ENCODE measurements at regions not wholly inside any gene's neighbourhood (a gene's known extent, or its start where the extent isn't known, plus 50 kb on each side); places are given as distances from the start of the nearest gene placed in this dataset.

DNA sequence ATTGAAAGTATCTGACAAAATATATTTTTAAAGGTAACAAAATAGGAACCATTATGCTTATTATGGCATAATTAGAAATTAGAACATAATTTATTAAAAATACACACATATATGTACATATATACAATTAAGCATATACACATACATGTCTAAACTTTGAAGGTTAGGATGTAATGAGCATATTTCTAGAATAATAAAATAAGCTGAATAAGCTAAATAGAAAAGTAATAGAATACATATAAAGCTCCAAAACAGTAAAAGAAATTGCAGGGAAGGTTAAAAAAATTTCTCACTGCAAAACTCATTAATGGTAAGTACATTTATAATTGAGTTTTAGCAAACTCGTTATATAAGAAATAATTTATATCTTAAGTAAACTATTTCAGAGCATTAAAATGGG lies 1561.5 kb upstream of the ZEB2 start:
- Histone ChIP-seq H3K4me1 (ENCODE audit: low read depth) (no peaks in the 10 kb centered on the region), H3K4me3 (no peak overlapping the region), H3K36me3 (ENCODE audit: low read depth) (no peaks in the 10 kb centered on the region), H3K9me3 (no peaks in the 10 kb centered on the region)
- intact Hi-C loops (cut with DNase I, micrococcal nuclease): no loop called here
- no peak for ATAC-seq
- TF ChIP-seq, protein P1, sequence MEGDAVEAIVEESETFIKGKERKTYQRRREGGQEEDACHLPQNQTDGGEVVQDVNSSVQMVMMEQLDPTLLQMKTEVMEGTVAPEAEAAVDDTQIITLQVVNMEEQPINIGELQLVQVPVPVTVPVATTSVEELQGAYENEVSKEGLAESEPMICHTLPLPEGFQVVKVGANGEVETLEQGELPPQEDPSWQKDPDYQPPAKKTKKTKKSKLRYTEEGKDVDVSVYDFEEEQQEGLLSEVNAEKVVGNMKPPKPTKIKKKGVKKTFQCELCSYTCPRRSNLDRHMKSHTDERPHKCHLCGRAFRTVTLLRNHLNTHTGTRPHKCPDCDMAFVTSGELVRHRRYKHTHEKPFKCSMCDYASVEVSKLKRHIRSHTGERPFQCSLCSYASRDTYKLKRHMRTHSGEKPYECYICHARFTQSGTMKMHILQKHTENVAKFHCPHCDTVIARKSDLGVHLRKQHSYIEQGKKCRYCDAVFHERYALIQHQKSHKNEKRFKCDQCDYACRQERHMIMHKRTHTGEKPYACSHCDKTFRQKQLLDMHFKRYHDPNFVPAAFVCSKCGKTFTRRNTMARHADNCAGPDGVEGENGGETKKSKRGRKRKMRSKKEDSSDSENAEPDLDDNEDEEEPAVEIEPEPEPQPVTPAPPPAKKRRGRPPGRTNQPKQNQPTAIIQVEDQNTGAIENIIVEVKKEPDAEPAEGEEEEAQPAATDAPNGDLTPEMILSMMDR (IDR thresholded peaks at IDR 0.05): no peak
- DNase-seq: no peak

DNA sequence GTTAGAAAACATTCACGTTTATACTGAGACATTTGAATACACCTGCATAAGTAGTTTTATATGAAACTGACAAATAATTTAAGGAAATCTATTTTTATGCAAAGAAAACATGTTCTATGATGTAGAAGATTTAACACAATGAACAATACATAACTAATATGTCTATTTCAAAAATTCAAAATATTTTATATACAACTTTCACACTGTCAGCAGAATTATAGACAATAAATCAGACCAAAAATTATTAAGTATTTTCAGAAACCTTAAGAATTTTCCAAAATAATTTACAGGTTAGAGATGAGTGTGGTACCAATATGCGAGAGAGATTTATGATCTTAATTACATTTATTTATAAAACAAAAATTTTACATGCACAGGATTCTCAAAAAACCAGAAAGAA lies 1561.0 kb upstream of the ZEB2 start:
- Histone ChIP-seq H3K36me3 (ENCODE audit: low read depth) (no peaks in the 10 kb centered on the region), H3K4me1 (ENCODE audit: low read depth) (no peaks in the 10 kb centered on the region), H3K9me3 (no peaks in the 10 kb centered on the region), H3K4me3 (no peak overlapping the region)
- TF ChIP-seq, protein P1 (IDR thresholded peaks at IDR 0.05): no peak
- ATAC-seq (no peak), DNase-seq (no peak)
- intact Hi-C loops (cut with DNase I, micrococcal nuclease): no loop called here

DNA sequence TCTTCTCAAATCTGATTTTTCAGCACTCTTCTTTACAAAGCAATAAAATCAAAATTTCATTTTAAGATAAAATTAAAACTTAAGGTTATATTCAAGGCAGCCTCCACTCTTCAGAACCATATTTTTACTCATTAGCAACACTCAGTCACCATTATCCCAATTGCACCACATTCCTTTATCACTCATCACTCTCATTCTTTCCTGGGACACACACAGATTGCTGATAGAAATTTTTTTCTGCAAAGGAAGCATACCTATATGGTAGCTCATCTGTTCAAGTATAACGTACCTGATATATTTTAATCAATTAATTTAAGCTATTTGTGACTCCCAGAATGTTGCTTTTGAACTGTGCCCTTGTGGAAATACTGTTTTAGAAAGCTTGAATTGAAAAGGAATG lies 1559.3 kb upstream of the ZEB2 start:
- Histone ChIP-seq H3K4me3 (no peak overlapping the region), H3K36me3 (ENCODE audit: low read depth) (no peaks in the 10 kb centered on the region), H3K4me1 (ENCODE audit: low read depth) (no peaks in the 10 kb centered on the region), H3K9me3 (no peaks in the 10 kb centered on the region)
- intact Hi-C loops (cut with DNase I, micrococcal nuclease): no loop called here
- ATAC-seq (no peak), DNase-seq (no peak)
- TF ChIP-seq, protein P1 (IDR thresholded peaks at IDR 0.05): no peak

GRCh38 chr2:146077156-146077555 lies 1557.2 kb upstream of the ZEB2 start:
- DNase-seq (no peak), ATAC-seq (no peak)
- no peaks in the 10 kb centered on the region for H3K4me1 ChIP-seq (ENCODE audit: low read depth)
- TF ChIP-seq, protein P1 (IDR thresholded peaks at IDR 0.05): no peak
- H3K9me3 ChIP-seq: no peaks in the 10 kb centered on the region
- no peaks in the 10 kb centered on the region for H3K36me3 ChIP-seq (ENCODE audit: low read depth)
- intact Hi-C loops (cut with DNase I, micrococcal nuclease): no loop called here
- no peak overlapping the region for H3K4me3 ChIP-seq

DNA sequence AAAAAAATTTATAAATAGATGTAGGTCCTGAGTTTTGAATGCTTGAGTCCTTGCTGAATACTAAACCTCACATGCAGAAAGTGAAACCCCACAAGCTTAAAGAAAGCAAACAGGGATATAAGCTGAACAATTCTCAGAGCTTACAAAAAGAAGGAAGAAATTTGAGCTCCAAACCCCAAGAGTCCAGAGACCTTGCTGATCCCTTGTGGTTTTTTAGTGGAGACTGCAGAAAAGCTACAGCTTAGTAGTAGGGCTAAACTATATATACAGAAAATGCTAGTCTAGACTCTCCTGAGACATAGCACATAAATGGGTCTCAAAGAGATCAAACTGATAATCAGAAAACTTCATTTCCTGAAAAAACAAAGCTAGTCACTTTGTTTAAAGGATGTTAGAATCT lies 1548.1 kb upstream of the ZEB2 start:
- no peak for DNase-seq
- intact Hi-C loops (cut with DNase I, micrococcal nuclease): no loop called here

GRCh38 chr2:146048141-146048540 lies 1528.2 kb upstream of the ZEB2 start:
- Histone ChIP-seq H3K4me3 (no peak overlapping the region), H3K4me1 (ENCODE audit: low read depth) (no peaks in the 10 kb centered on the region), H3K9me3 (no peaks in the 10 kb centered on the region), H3K36me3 (ENCODE audit: low read depth) (no peaks in the 10 kb centered on the region)
- intact Hi-C loops (cut with DNase I, micrococcal nuclease): no loop called here
- DNase-seq (no peak), ATAC-seq (no peak)
- TF ChIP-seq, protein P1 (IDR thresholded peaks at IDR 0.05): no peak

More for the DNA sequence above, 1548.1 kb upstream of the ZEB2 start:
- TF ChIP-seq, protein P1 (IDR thresholded peaks at IDR 0.05): no peak
- H3K4me1 ChIP-seq (ENCODE audit: low read depth): no peaks in the 10 kb centered on the region
- no peaks in the 10 kb centered on the region for H3K36me3 ChIP-seq (ENCODE audit: low read depth)
- ATAC-seq: no peak
- H3K9me3 ChIP-seq: no peaks in the 10 kb centered on the region
- H3K4me3 ChIP-seq: no peak overlapping the region

All from mucosa of descending colon (tissue), 3 donors.